Spleen (tissue), 11 donors: ENCODE measurements at regions not wholly inside any gene's neighbourhood (a gene's known extent, or its start where the extent isn't known, plus 50 kb on each side); places are given as distances from the start of the nearest gene placed in this dataset.

Source experiments
- DNase-seq: peaks from one replicate; pipeline ENCODE4 v3.0.0-alpha.2; 2020
- H3K27ac ChIP-seq, 8 donors: fragments of 200-600 bp; sonication (generic) in 7 of 8; 1 replicate in 4 of 8; 2 replicates in 4 of 8; pipeline versions ENCODE4 v1.5.0 to v1.8.0; 2016 to 2021; ENCODE audit warnings: inconsistent platforms in 4 of 8, mild to moderate bottlenecking in 4 of 8, moderate library complexity in 1 of 8
- H3K27me3 ChIP-seq, 7 donors: fragments of 200-600 bp; sonication (generic) in 6 of 7; replicated peaks in 1 of 7; 1 replicate in 4 of 7; 2 replicates in 3 of 7; pipeline versions ENCODE4 v1.5.0 to v1.8.0; 2016 to 2021; ENCODE audit warnings: inconsistent platforms in 3 of 7, mild to moderate bottlenecking in 1 of 7
- H3K36me3 ChIP-seq, 6 donors: fragments of 200-600 bp; sonication (generic) in 5 of 6; 1 replicate in 4 of 6; 2 replicates in 2 of 6; pipeline versions ENCODE4 v1.5.0 to v1.8.0; 2016 to 2021; ENCODE audit warnings: inconsistent platforms in 2 of 6
- H3K4me1 ChIP-seq, 6 donors: fragments of 200-600 bp; sonication (generic) in 5 of 6; 1 replicate in 3 of 6; 2 replicates in 3 of 6; pipeline versions ENCODE4 v1.5.0 to v1.8.0; 2016 to 2021; ENCODE audit warnings: inconsistent platforms in 3 of 6
- H3K4me3 ChIP-seq, 8 donors: fragments of 200-600 bp; sonication (generic) in 7 of 8; 1 replicate in 4 of 8; 2 replicates in 4 of 8; pipeline versions ENCODE4 v1.5.0 to v1.8.0; 2016 to 2021; ENCODE audit warnings: inconsistent platforms in 4 of 8, mild to moderate bottlenecking in 4 of 8, moderate library complexity in 2 of 8
- H3K9me3 ChIP-seq, 8 donors: fragments of 200-600 bp; sonication (generic) in 7 of 8; 1 replicate in 4 of 8; 2 replicates in 4 of 8; pipeline versions ENCODE4 v1.5.0 to v1.8.0; 2016 to 2021; ENCODE audit warnings: inconsistent platforms in 4 of 8
- POLR2A ChIP-seq, 3 donors: fragments of 450-650 bp; IDR thresholded peaks; one replicate each; pipeline ENCODE4 v1.5.1; 2017; ENCODE audit warnings: antibody characterized with exemption in 3 of 3, mild to moderate bottlenecking in 1 of 3
- POLR2AphosphoS5 ChIP-seq, 3 donors: sonication (generic); formaldehyde crosslinking; IDR thresholded peaks; one replicate each; pipeline ENCODE4 v1.5.1; 2017; ENCODE audit warnings: antibody characterized with exemption in 3 of 3
- WGBS, 5 donors: extraction: QIAGEN DNeasy Blood & Tissue Kit in 3 of 5; methylation state at CpG; one replicate each; pipeline versions ENCODE4 v1.1.5 to v1.1.7; 2013 to 2018; 5-methylcytosine and 5-hydroxymethylcytosine counted together
- intact Hi-C: fragments of 100-400 bp; cut with DNase I; formaldehyde crosslinking; loops from one replicate; pipeline ENCODE4 v1.15.0; 2023; ENCODE audit warnings: low total_unique reads
- TF ChIP-seq, protein P1 (sequence below), 11 experiments: fragments of 200-600 bp in 7 of 11; fragments of 450-650 bp in 4 of 11; sonication (generic) in 4 of 11; IDR thresholded peaks in 8 of 11; conservative IDR thresholded peaks in 3 of 11; 1 replicate in 7 of 11; 2 replicates in 4 of 11; pipeline versions ENCODE4 v1.4.0 to v1.8.0; 2016 to 2021; ENCODE audit warnings: antibody characterized with exemption in 11 of 11, inconsistent platforms in 4 of 11, mild to moderate bottlenecking in 1 of 11
- donor health status: healthy with polysubstance abuse.
- donor health status: DM: no; HTN: no; CAD: no; lungs with moderate emphysema.
- donor health status: DM: no; HTN: no; CAD: no.
- donor health status: Bipolar disorder and iron deficiency.
- donor health status: healthy.
- donor health status: DM: no; HTN: no; CAD: no.
- donor health status: DM: yes; HTN: yes; CAD: no.

GRCh38 chr4:187084701-187085100, 361.0 kb upstream of the FAT1 start:
- TF ChIP-seq, protein P1, sequence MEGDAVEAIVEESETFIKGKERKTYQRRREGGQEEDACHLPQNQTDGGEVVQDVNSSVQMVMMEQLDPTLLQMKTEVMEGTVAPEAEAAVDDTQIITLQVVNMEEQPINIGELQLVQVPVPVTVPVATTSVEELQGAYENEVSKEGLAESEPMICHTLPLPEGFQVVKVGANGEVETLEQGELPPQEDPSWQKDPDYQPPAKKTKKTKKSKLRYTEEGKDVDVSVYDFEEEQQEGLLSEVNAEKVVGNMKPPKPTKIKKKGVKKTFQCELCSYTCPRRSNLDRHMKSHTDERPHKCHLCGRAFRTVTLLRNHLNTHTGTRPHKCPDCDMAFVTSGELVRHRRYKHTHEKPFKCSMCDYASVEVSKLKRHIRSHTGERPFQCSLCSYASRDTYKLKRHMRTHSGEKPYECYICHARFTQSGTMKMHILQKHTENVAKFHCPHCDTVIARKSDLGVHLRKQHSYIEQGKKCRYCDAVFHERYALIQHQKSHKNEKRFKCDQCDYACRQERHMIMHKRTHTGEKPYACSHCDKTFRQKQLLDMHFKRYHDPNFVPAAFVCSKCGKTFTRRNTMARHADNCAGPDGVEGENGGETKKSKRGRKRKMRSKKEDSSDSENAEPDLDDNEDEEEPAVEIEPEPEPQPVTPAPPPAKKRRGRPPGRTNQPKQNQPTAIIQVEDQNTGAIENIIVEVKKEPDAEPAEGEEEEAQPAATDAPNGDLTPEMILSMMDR (IDR thresholded peaks at IDR 0.05 in 8 of 11, conservative IDR thresholded peaks at IDR 0.05 in 3 of 11), result no peak
- TF ChIP-seq POLR2A (IDR thresholded peaks at IDR 0.05) (no peak), POLR2AphosphoS5 (IDR thresholded peaks at IDR 0.05) (no peak)
- 64 to 70% (median 68%) methylated on average over 4 of the region's 4 CpGs for WGBS, 5 donors
- intact Hi-C loops, result no loop called here
- no peak overlapping the region for H3K4me3 ChIP-seq
- no peaks in the 10 kb centered on the region for H3K4me1 ChIP-seq
- no peaks in the 10 kb centered on the region for H3K9me3 ChIP-seq
- H3K36me3 ChIP-seq, result no peaks in the 10 kb centered on the region
- DNase-seq, result no peak
- H3K27ac ChIP-seq, result no peak overlapping the region
- H3K27me3 ChIP-seq, result no peaks in the 10 kb centered on the region

DNA sequence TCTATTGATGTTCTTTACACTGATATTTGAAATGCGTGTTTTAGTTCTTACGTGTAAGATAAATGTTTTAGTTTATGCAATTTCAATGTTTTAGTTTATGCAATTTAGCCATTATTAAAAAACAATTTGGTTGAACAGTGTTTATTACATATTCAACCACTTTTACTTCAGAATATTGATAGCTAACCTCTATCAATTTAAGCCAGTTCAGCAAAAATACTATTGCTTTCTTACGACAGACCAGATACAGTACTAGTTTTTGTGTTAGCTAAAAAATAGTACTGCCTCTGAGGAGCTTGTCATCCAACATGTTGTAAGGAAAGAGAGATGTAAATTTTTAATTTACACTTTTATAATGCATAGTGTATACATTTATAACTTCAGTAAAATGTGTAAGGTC, 361.7 kb upstream of the FAT1 start:
- WGBS, 5 donors, result 88 to 93% (median 92%) methylated on average over 3 of the region's 3 CpGs
- H3K4me3 ChIP-seq, result no peak overlapping the region
- intact Hi-C loops, result no loop called here
- no peak for TF ChIP-seq POLR2AphosphoS5 (IDR thresholded peaks at IDR 0.05)
- TF ChIP-seq, protein P1 (IDR thresholded peaks at IDR 0.05 in 8 of 11, conservative IDR thresholded peaks at IDR 0.05 in 3 of 11), result no peak
- TF ChIP-seq POLR2A (IDR thresholded peaks at IDR 0.05), result no peak
- H3K36me3 ChIP-seq, result no peaks in the 10 kb centered on the region
- DNase-seq, result no peak
- peaks cover 0 to 1% (median 0%) of the 10 kb centered on the region in 8 donors for H3K9me3 ChIP-seq
- no peaks in the 10 kb centered on the region for H3K27me3 ChIP-seq
- H3K27ac ChIP-seq, result no peak overlapping the region
- no peaks in the 10 kb centered on the region for H3K4me1 ChIP-seq

DNA sequence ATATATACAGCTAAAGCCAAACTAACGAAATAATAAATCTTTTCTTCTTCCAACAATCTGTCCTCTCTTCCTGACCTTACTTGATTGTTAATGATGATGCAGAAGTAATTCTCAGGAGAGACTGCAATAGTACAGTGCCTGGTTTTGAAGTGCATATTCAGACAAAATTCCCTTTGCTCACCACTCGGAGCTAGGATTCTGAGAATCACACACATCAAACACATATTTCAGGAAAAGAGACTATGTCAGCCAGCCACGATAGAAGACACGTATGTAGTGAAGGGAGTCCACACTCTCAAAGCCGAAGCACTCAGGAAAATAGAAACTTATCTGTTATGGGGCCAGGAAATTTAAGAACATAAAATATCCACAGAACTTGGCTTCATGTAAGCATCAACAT, 362.5 kb upstream of the FAT1 start:
- Histone ChIP-seq H3K9me3 (peaks cover 0 to 4% (median 0%) of the 10 kb centered on the region in 8 donors), H3K27me3 (no peaks in the 10 kb centered on the region), H3K4me1 (no peaks in the 10 kb centered on the region), H3K27ac (no peak overlapping the region), H3K36me3 (no peaks in the 10 kb centered on the region), H3K4me3 (no peak overlapping the region)
- WGBS, 5 donors, result 81 to 85% (median 84%) methylated on average over 5 of the region's 5 CpGs
- DNase-seq, result no peak
- intact Hi-C loops, result no loop called here
- TF ChIP-seq POLR2AphosphoS5 (IDR thresholded peaks at IDR 0.05) (no peak), POLR2A (IDR thresholded peaks at IDR 0.05) (no peak)
- TF ChIP-seq, protein P1 (IDR thresholded peaks at IDR 0.05 in 8 of 11, conservative IDR thresholded peaks at IDR 0.05 in 3 of 11), result no peak

DNA sequence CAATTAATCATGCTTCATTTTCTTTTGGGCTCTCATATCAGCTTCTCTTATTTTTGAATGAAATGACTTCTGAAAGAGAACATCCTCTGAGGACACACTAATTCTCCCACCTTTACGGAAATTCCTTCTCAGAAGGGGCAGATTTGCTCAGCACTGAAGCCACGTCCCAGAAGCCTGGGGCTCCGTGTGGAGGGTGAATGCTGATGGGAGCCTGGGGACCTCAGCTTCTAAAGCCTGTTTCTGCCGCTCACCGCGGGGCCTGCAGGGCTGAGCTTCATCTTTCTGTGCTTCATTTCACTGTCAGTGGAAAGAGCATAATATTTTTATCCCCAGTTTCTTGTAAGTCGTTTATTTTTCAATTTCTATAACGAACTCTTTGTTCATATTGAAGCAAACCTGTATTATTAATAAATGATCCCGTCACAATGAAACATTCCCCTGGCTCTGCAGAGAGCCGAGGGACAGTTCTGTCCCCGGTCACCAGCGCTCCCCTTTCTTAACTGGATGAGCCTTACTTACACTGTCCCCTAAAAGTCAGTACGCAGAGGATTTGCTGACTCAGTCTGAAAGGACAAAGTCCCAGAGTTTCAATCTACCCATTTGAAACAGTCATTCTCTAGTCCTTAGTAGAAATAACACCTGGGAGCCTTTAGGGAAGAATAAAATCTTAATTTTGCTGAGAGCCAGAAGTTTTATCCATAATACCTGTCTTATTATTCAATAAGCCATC, 364.6 kb upstream of the FAT1 start:
- H3K27ac ChIP-seq, result no peak overlapping the region
- H3K27me3 ChIP-seq, result no peaks in the 10 kb centered on the region
- DNase-seq, result no peak
- no peaks in the 10 kb centered on the region for H3K4me1 ChIP-seq
- TF ChIP-seq POLR2A (IDR thresholded peaks at IDR 0.05) (no peak), POLR2AphosphoS5 (IDR thresholded peaks at IDR 0.05) (no peak)
- TF ChIP-seq, protein P1 (IDR thresholded peaks at IDR 0.05 in 8 of 11, conservative IDR thresholded peaks at IDR 0.05 in 3 of 11), result no peak
- no peaks in the 10 kb centered on the region for H3K36me3 ChIP-seq
- intact Hi-C loops, result no loop called here
- 38 to 55% (median 46%) methylated on average over 13 of the region's 13 CpGs for WGBS, 5 donors
- H3K4me3 ChIP-seq, result no peak overlapping the region
- peaks cover 0 to 11% (median 0%) of the 10 kb centered on the region in 8 donors for H3K9me3 ChIP-seq
